ENCODE measurements at regions not wholly inside any gene's neighbourhood (a gene's known extent, or its start where the extent isn't known, plus 50 kb on each side); places are given as distances from the start of the nearest gene placed in this dataset.
A peak's percentile ranks its signal among the peaks of the same experiment; 100 is the strongest.

- DNase-seq, result no peak
Observed at GRCh38 chr12:67911789-67912188, 77.5 kb upstream of the IFNG-AS1 start.

- DNase-seq, result peak; percentile 20
Observed at GRCh38 chr12:67915335-67915851, 73.9 kb upstream of the IFNG-AS1 start.

GRCh38 chr12:67916266-67916970 lies 72.8 kb upstream of the IFNG-AS1 start:
- no peak for DNase-seq

- no peak for DNase-seq
Observed at GRCh38 chr12:67917811-67918210, 71.4 kb upstream of the IFNG-AS1 start.

- no peak for DNase-seq
Observed at GRCh38 chr12:67918441-67918840, 70.8 kb upstream of the IFNG-AS1 start.

- DNase-seq, result no peak
Observed at GRCh38 chr12:67919406-67919805, 69.8 kb upstream of the IFNG-AS1 start.

GRCh38 chr12:67920413-67920812 lies 68.8 kb upstream of the IFNG-AS1 start:
- DNase-seq, result no peak

GRCh38 chr12:67921286-67921685 lies 68.0 kb upstream of the IFNG-AS1 start:
- no peak for DNase-seq

- DNase-seq, result no peak
Observed at GRCh38 chr12:67922245-67922644, 67.0 kb upstream of the IFNG-AS1 start.

GRCh38 chr12:67925077-67925476 lies 64.2 kb upstream of the IFNG-AS1 start:
- no peak for DNase-seq

- DNase-seq, result no peak
Observed at GRCh38 chr12:67925552-67925951, 63.7 kb upstream of the IFNG-AS1 start.

GRCh38 chr12:67926063-67926462 lies 63.2 kb upstream of the IFNG-AS1 start:
- DNase-seq, result no peak

GRCh38 chr12:67927324-67927723 lies 61.9 kb upstream of the IFNG-AS1 start:
- DNase-seq, result no peak

GRCh38 chr12:67927815-67928214 lies 61.4 kb upstream of the IFNG-AS1 start:
- DNase-seq, result no peak

GRCh38 chr12:67928621-67929383 lies 60.4 kb upstream of the IFNG-AS1 start:
- no peak for DNase-seq

GRCh38 chr12:67929384-67929772 lies 59.9 kb upstream of the IFNG-AS1 start:
- no peak for DNase-seq

- DNase-seq, result peak; percentile 73
Observed at GRCh38 chr12:67937822-67938221, 51.4 kb upstream of the IFNG-AS1 start.
